Endothelial cell of umbilical vein (primary cell): ENCODE measurements at regions not wholly inside any gene's neighbourhood (a gene's known extent, or its start where the extent isn't known, plus 50 kb on each side); places are given as distances from the start of the nearest gene placed in this dataset.

ENCODE experiments used
- BruUV-seq: library from RNA; stranded (reverse); fragments of 400-500 nt; replicated peaks from 2 replicates; lab custom pipeline; 2021; lab: Mats Ljungman, UMichigan
- CTCF ChIA-PET: fragments of 300-600, 350-600 bp; sonication (Branson Sonifier 250); formaldehyde crosslinking; loops from one replicate; lab custom pipeline; 2021; ENCODE audit warnings: antibody characterized with exemption, inconsistent platforms; lab: Charles Lee
- POLR2A ChIA-PET: fragments of 300-600, 350-600 bp; sonication (Branson Sonifier 250); formaldehyde crosslinking; loops from one replicate; lab custom pipeline; 2021; ENCODE audit warnings: antibody characterized with exemption, inconsistent platforms; lab: Charles Lee
- DNase-seq: peaks from one replicate; pipeline ENCODE4 v3.0.0-alpha.2; 2011; ENCODE audit warnings: low read depth, low spot score
- FAIRE-seq: peaks from 2 replicates; lab custom pipeline; 2011; peaks lifted over from hg19 to GRCh38; lab: Jason Lieb, UNC
- H2AFZ ChIP-seq: 2 replicates; pipeline ENCODE4 v1.6.0; 2012; ENCODE audit warnings: low read depth, low read length, control low read depth, inconsistent platforms
- H3K27ac ChIP-seq: 2 replicates; pipeline ENCODE4 v1.5.1; 2011; ENCODE audit warnings: low read depth, mild to moderate bottlenecking, control low read depth, low read length, moderate library complexity; ENCODE audit not compliant: insufficient read depth
- H3K27me3 ChIP-seq, 2 experiments: 2 replicates each; pipeline versions ENCODE4 v1.6.0 to v1.6.1; 2011; ENCODE audit warnings: low read length in 2 of 2, mixed read lengths in 1 of 2; ENCODE audit not compliant: control insufficient read depth in 2 of 2, insufficient read depth in 2 of 2
- H3K36me3 ChIP-seq, 2 experiments: 2 replicates in 1 of 2; 3 replicates in 1 of 2; pipeline ENCODE4 v1.5.1; 2011; ENCODE audit warnings: low read length in 2 of 2, mild to moderate bottlenecking in 1 of 2, moderate library complexity in 1 of 2; ENCODE audit not compliant: control insufficient read depth in 2 of 2, insufficient read depth in 2 of 2; ENCODE audit errors: extremely low read depth in 1 of 2
- H3K4me1 ChIP-seq: 3 replicates; pipeline ENCODE4 v1.5.1; 2011; ENCODE audit warnings: mild to moderate bottlenecking, low read length; ENCODE audit not compliant: control insufficient read depth, insufficient read depth; ENCODE audit errors: extremely low read depth
- H3K4me2 ChIP-seq: 2 replicates; pipeline ENCODE4 v1.6.1; 2011; ENCODE audit warnings: low read length, control low read depth, mixed read lengths; ENCODE audit not compliant: insufficient read depth
- H3K4me3 ChIP-seq, 3 experiments: fragments of 200-600 bp in 1 of 3; sonication (generic), shearing (Covaris generic) in 1 of 3; replicated peaks in 1 of 3; 2 replicates each; pipeline ENCODE4 v1.5.1; 2011 to 2016; ENCODE audit warnings: control low read depth in 3 of 3, low read length in 3 of 3, mild to moderate bottlenecking in 2 of 3, inconsistent platforms in 1 of 3, low read depth in 1 of 3, moderate library complexity in 1 of 3; ENCODE audit not compliant: insufficient read depth in 1 of 3
- H3K79me2 ChIP-seq: 2 replicates; pipeline ENCODE4 v1.6.0; 2012; ENCODE audit warnings: low read length, inconsistent platforms; ENCODE audit not compliant: control insufficient read depth, insufficient read depth
- H3K9ac ChIP-seq: replicated peaks from 2 replicates; pipeline ENCODE3; 2011; ENCODE audit warnings: low read length, control low read depth; ENCODE audit not compliant: insufficient read depth; ENCODE audit errors: extremely low read depth
- H3K9me1 ChIP-seq: replicated peaks from 3 replicates; pipeline ENCODE4 v1.6.0; 2011; ENCODE audit warnings: mild to moderate bottlenecking, low read length; ENCODE audit not compliant: control insufficient read depth, insufficient read depth; ENCODE audit errors: extremely low read depth
- H3K9me3 ChIP-seq: replicated peaks from 2 replicates; pipeline ENCODE4 v1.5.1; 2012; ENCODE audit warnings: low read length, inconsistent platforms; ENCODE audit not compliant: control insufficient read depth, insufficient read depth
- H4K20me1 ChIP-seq: replicated peaks from 2 replicates; pipeline ENCODE3; 2011; ENCODE audit warnings: mild to moderate bottlenecking, low read length; ENCODE audit not compliant: control insufficient read depth, insufficient read depth; ENCODE audit errors: extremely low read depth
- CTCF ChIP-seq, 2 donors: IDR thresholded peaks; 1 replicate in 1 of 2; 2 replicates in 1 of 2; pipeline ENCODE4 v1.5.1; 2011; ENCODE audit warnings: low read length in 2 of 2, mild to moderate bottlenecking in 2 of 2, moderate library complexity in 2 of 2, control low read depth in 1 of 2, inconsistent platforms in 1 of 2, low read depth in 1 of 2; ENCODE audit not compliant: insufficient read depth in 1 of 2; ENCODE audit errors: extremely low read depth in 1 of 2
- EZH2 ChIP-seq: IDR thresholded peaks from 2 replicates; pipeline ENCODE4 v1.6.1; 2012; ENCODE audit warnings: borderline replicate concordance, low read depth, mild to moderate bottlenecking, moderate library complexity, low read length, inconsistent platforms; ENCODE audit not compliant: severe bottlenecking
- FOS ChIP-seq: IDR thresholded peaks from 2 replicates; pipeline ENCODE4 v1.6.1; 2011; ENCODE audit warnings: mild to moderate bottlenecking, low read length, moderate library complexity, borderline replicate concordance; ENCODE audit not compliant: insufficient read depth
- GATA2 ChIP-seq: IDR thresholded peaks from 2 replicates; pipeline ENCODE4 v1.7.0; 2011; ENCODE audit warnings: low read depth, mild to moderate bottlenecking, moderate library complexity, mixed read lengths, low read length; ENCODE audit not compliant: insufficient read length, insufficient read depth
- JUN ChIP-seq: IDR thresholded peaks from 2 replicates; pipeline ENCODE4 v1.6.1; 2011; ENCODE audit warnings: borderline replicate concordance, low read depth; ENCODE audit not compliant: insufficient read length, insufficient read depth
- MAX ChIP-seq: IDR thresholded peaks from 2 replicates; pipeline ENCODE4 v1.6.1; 2011; ENCODE audit not compliant: insufficient read depth, insufficient read length
- MYC ChIP-seq: IDR thresholded peaks from one replicate; pipeline ENCODE4 v1.6.1; 2011; ENCODE audit warnings: mild to moderate bottlenecking, low read depth, low read length
- POLR2A ChIP-seq: IDR thresholded peaks from 2 replicates; pipeline ENCODE4 v1.6.1; 2012; ENCODE audit warnings: low read depth, mild to moderate bottlenecking, control low read depth, low read length
- POLR2AphosphoS5 ChIP-seq: IDR thresholded peaks from 2 replicates; pipeline ENCODE4 v1.6.1; 2012; ENCODE audit warnings: low read depth, mild to moderate bottlenecking, control low read depth, low read length, moderate library complexity; ENCODE audit not compliant: insufficient read depth
- dilution Hi-C: fragments of 300-500 bp; cut with MboI; formaldehyde crosslinking; loops from one replicate; pipeline ENCODE4 v1.15.0; 2019; ENCODE audit warnings: low sequenced_read_pairs; ENCODE audit not compliant: extremely low pct_ligation_motif_present
- intact Hi-C: fragments of 100-400 bp; cut with micrococcal nuclease; formaldehyde crosslinking; loops from one replicate; pipeline ENCODE4 v1.10.0; 2022

GRCh38 chr7:91550931-91551330 is 286.7 kb downstream of the FZD1 start:
- H3K4me2 ChIP-seq: no peak overlapping the region
- ChIA-PET POLR2A (no interaction called here), CTCF (no interaction called here)
- dilution Hi-C loops: no loop called here
- no peak for DNase-seq
- H4K20me1 ChIP-seq: no peaks in the 10 kb centered on the region
- H3K4me1 ChIP-seq: peaks cover 2% of the 10 kb centered on the region
- TF ChIP-seq CTCF (IDR thresholded peaks at IDR 0.05; ENCODE audit: extremely low read depth in 1 of 2, insufficient read depth in 1 of 2, low read depth in 1 of 2, low read length in 2 of 2) (no peak), MAX (no peak), POLR2A (no peak), POLR2AphosphoS5 (no peak), FOS (no peak), MYC (no peak), JUN (no peak), EZH2 (no peak), GATA2 (no peak)
- H3K79me2 ChIP-seq: no peaks in the 10 kb centered on the region
- no peaks in the 10 kb centered on the region for H3K9me1 ChIP-seq
- H3K27ac ChIP-seq: no peak overlapping the region
- no peak overlapping the region for H3K4me3 ChIP-seq
- no peak overlapping the region for H3K9ac ChIP-seq
- BruUV-seq: no TSS peak
- H3K27me3 ChIP-seq: peaks cover 0 to 2% of the 10 kb centered on the region in 2 experiments
- no peak overlapping the region for H2AFZ ChIP-seq
- intact Hi-C loops: no loop called here
- no peak for FAIRE-seq
- no peaks in the 10 kb centered on the region for H3K36me3 ChIP-seq
- H3K9me3 ChIP-seq: no peaks in the 10 kb centered on the region
